HFF-Myc (cell line): ENCODE measurements at regions not wholly inside any gene's neighbourhood (a gene's known extent, or its start where the extent isn't known, plus 50 kb on each side); places are given as distances from the start of the nearest gene placed in this dataset.

Experiments used
- DNase-seq: peaks from one replicate; pipeline ENCODE4 v3.0.0-alpha.2; 2011; ENCODE audit warnings: low read depth; ENCODE audit errors: extremely low read depth
- H3K4me3 ChIP-seq: replicated peaks from 2 replicates; pipeline ENCODE4 v1.5.1; 2011; ENCODE audit warnings: low read depth, mild to moderate bottlenecking, control low read depth, low read length
- CTCF ChIP-seq: IDR thresholded peaks from 2 replicates; pipeline ENCODE4 v1.5.1; 2012; ENCODE audit warnings: mild to moderate bottlenecking, low read depth, low read length, control low read depth; ENCODE audit errors: missing control alignments

- no peak for TF ChIP-seq CTCF
- no peak overlapping the region for H3K4me3 ChIP-seq
- DNase-seq, result no peak
Observed at GRCh38 chr5:87101321-87101720, 166.4 kb upstream of the RASA1 start.

- H3K4me3 ChIP-seq, result no peak overlapping the region
- no peak for DNase-seq
- TF ChIP-seq CTCF, result no peak
Observed at GRCh38 chr5:87102841-87103240, 164.8 kb upstream of the RASA1 start.

GRCh38 chr5:87103616-87104287, 163.9 kb upstream of the RASA1 start:
- no peak overlapping the region for H3K4me3 ChIP-seq
- no peak for TF ChIP-seq CTCF
- DNase-seq, result no peak

- DNase-seq, result no peak
- TF ChIP-seq CTCF, result no peak
- no peak overlapping the region for H3K4me3 ChIP-seq
Observed at GRCh38 chr5:87105577-87105976, 162.1 kb upstream of the RASA1 start.

- H3K4me3 ChIP-seq, result no peak overlapping the region
- no peak for TF ChIP-seq CTCF
- no peak for DNase-seq
Observed at GRCh38 chr5:87109746-87110145, 157.9 kb upstream of the RASA1 start.

GRCh38 chr5:87110721-87111120, 157.0 kb upstream of the RASA1 start:
- no peak overlapping the region for H3K4me3 ChIP-seq
- no peak for DNase-seq
- TF ChIP-seq CTCF, result no peak

- no peak overlapping the region for H3K4me3 ChIP-seq
- DNase-seq, result no peak
- TF ChIP-seq CTCF, result no peak
Observed at GRCh38 chr5:87113861-87114260, 153.8 kb upstream of the RASA1 start.
